ENCODE measurements at regions not wholly inside any gene's neighbourhood (a gene's known extent, or its start where the extent isn't known, plus 50 kb on each side); places are given as distances from the start of the nearest gene placed in this dataset.

DNA sequence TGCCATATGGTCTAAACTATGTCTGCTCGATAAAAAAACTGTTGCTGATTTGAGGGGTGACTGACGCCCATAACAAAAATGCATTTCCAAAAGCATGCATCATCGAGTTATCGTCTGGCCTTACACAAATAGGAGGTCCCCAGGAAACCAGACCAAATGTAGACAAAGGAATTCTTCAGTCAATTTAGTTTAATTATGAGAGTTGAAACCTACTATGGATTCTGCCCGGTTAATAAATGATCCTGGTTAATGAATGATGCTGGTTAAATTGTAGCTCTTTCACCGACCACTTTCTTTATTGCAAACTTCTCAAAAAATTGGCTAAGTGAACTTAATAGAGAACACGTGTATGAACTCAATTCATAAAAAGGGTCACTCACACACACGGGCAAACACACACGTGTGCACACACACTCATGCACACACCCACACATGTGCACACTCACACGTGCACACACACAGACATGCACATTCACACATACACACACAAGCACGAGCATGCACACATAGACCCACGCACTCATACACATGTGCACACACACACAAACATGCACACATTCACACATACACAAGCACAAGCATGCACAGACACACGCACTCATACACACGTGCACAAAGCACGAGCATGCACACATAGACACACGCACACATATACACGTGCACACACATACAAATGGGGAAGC, 59.0 kb upstream of the SALL3 start:
- no peak for TF ChIP-seq POLR2AphosphoS5 (IDR thresholded peaks at IDR 0.05; ENCODE audit: low read depth, low read length)
- TF ChIP-seq POLR2A (IDR thresholded peaks at IDR 0.05; ENCODE audit: low read depth, low read length), result no peak
- no peak for TF ChIP-seq TAF1 (IDR thresholded peaks at IDR 0.05; ENCODE audit: borderline replicate concordance, low read depth, low read length)

All from GM12892 (cell line).